Stimulated activated effector memory CD8-positive, alpha-beta T cell treated with anti-CD3 and anti-CD28 coated beads, Interleukin-12 subunit alpha, Interleukin-12 subunit beta, amount 100 ng/mL, for 72 hours (primary cell): ENCODE measurements at regions not wholly inside any gene's neighbourhood (a gene's known extent, or its start where the extent isn't known, plus 50 kb on each side); places are given as distances from the start of the nearest gene placed in this dataset.
"Not testable (repeated sequence)": the region's sequence is repeated elsewhere in the genome, so short reads cannot be mapped to it uniquely, and the experiment has no call there.

Experiments used
- ATAC-seq: fragments of 150-1000 bp; cut with Tn5 transposase; 2 replicates; pipeline ENCODE4 v1.10.0; 2021
- DNase-seq, 2 donors: peaks; one replicate each; pipeline ENCODE4 v3.0.0; 2021 to 2022; ENCODE audit warnings: low spot score in 2 of 2
- H3K27ac Mint-ChIP-seq: one replicate; pipeline ENCODE4 v1.8.0; 2022; ENCODE audit warnings: mild to moderate bottlenecking, mixed read lengths
- H3K36me3 Mint-ChIP-seq: one replicate; pipeline ENCODE4 v1.8.0; 2022; ENCODE audit warnings: mild to moderate bottlenecking, mixed read lengths
- H3K4me1 Mint-ChIP-seq: one replicate; pipeline ENCODE4 v1.8.0; 2022; ENCODE audit warnings: mixed read lengths
- H3K4me3 Mint-ChIP-seq: one replicate; pipeline ENCODE4 v1.8.0; 2022; ENCODE audit warnings: mild to moderate bottlenecking, mixed read lengths
- H3K9me3 Mint-ChIP-seq: one replicate; pipeline ENCODE4 v1.8.0; 2022; ENCODE audit warnings: mixed read lengths

GRCh38 chr3:177466622-177467021 lies 269.3 kb upstream of the TBL1XR1 start:
- not testable (repeated sequence) for H3K9me3 Mint-ChIP-seq, H3K4me3 Mint-ChIP-seq, H3K27ac Mint-ChIP-seq, DNase-seq, H3K36me3 Mint-ChIP-seq, ATAC-seq
- H3K4me1 Mint-ChIP-seq: peaks cover 22% of the 10 kb centered on the region

- H3K4me1 Mint-ChIP-seq: peaks cover 23% of the 10 kb centered on the region
- DNase-seq (no peak), ATAC-seq (no peak)
- H3K4me3 Mint-ChIP-seq: no peak overlapping the region
- H3K27ac Mint-ChIP-seq: no peak overlapping the region
- no peaks in the 10 kb centered on the region for H3K9me3 Mint-ChIP-seq
- H3K36me3 Mint-ChIP-seq: no peaks in the 10 kb centered on the region
These were observed 270.1 kb upstream of the TBL1XR1 start for GRCh38 chr3:177467247-177467985.

- Mint-ChIP-seq H3K9me3 (no peaks in the 10 kb centered on the region), H3K27ac (no peak overlapping the region), H3K4me3 (no peak overlapping the region), H3K4me1 (peaks cover 23% of the 10 kb centered on the region), H3K36me3 (no peaks in the 10 kb centered on the region)
- no peak for DNase-seq
- ATAC-seq: no peak
These were observed 271.0 kb upstream of the TBL1XR1 start for GRCh38 chr3:177468331-177468730.

GRCh38 chr3:177468816-177469215 lies 271.5 kb upstream of the TBL1XR1 start:
- H3K4me3 Mint-ChIP-seq: no peak overlapping the region
- peaks cover 20% of the 10 kb centered on the region for H3K4me1 Mint-ChIP-seq
- no peak for DNase-seq
- no peaks in the 10 kb centered on the region for H3K9me3 Mint-ChIP-seq
- H3K27ac Mint-ChIP-seq: no peak overlapping the region
- no peaks in the 10 kb centered on the region for H3K36me3 Mint-ChIP-seq
- no peak for ATAC-seq

- H3K4me1 Mint-ChIP-seq: peaks cover 16% of the 10 kb centered on the region
- no peak overlapping the region for H3K4me3 Mint-ChIP-seq
- H3K9me3 Mint-ChIP-seq: no peaks in the 10 kb centered on the region
- no peak for DNase-seq
- no peak overlapping the region for H3K27ac Mint-ChIP-seq
- no peaks in the 10 kb centered on the region for H3K36me3 Mint-ChIP-seq
- no peak for ATAC-seq
These were observed 271.9 kb upstream of the TBL1XR1 start for GRCh38 chr3:177469216-177469615.

- no peaks in the 10 kb centered on the region for H3K36me3 Mint-ChIP-seq
- H3K4me1 Mint-ChIP-seq: peaks cover 11% of the 10 kb centered on the region
- DNase-seq (no peak), ATAC-seq (no peak)
- no peak overlapping the region for H3K27ac Mint-ChIP-seq
- H3K4me3 Mint-ChIP-seq: no peak overlapping the region
- H3K9me3 Mint-ChIP-seq: no peaks in the 10 kb centered on the region
These were observed 273.1 kb upstream of the TBL1XR1 start for GRCh38 chr3:177470197-177470941.

GRCh38 chr3:177471733-177472480 lies 274.6 kb upstream of the TBL1XR1 start:
- Mint-ChIP-seq H3K9me3 (no peaks in the 10 kb centered on the region), H3K4me1 (peaks cover 5% of the 10 kb centered on the region), H3K36me3 (no peaks in the 10 kb centered on the region), H3K4me3 (no peak overlapping the region), H3K27ac (no peak overlapping the region)
- DNase-seq (no peak), ATAC-seq (no peak)

GRCh38 chr3:177473184-177473583 lies 275.9 kb upstream of the TBL1XR1 start:
- Mint-ChIP-seq H3K4me3 (no peak overlapping the region), H3K4me1 (peaks cover 5% of the 10 kb centered on the region), H3K9me3 (no peaks in the 10 kb centered on the region), H3K27ac (no peak overlapping the region), H3K36me3 (no peaks in the 10 kb centered on the region)
- no peak for ATAC-seq
- no peak for DNase-seq

- no peak overlapping the region for H3K27ac Mint-ChIP-seq
- H3K36me3 Mint-ChIP-seq: no peaks in the 10 kb centered on the region
- DNase-seq (no peak), ATAC-seq (no peak)
- no peak overlapping the region for H3K4me3 Mint-ChIP-seq
- H3K9me3 Mint-ChIP-seq: no peaks in the 10 kb centered on the region
- peaks cover 5% of the 10 kb centered on the region for H3K4me1 Mint-ChIP-seq
These were observed 276.6 kb upstream of the TBL1XR1 start for GRCh38 chr3:177473903-177474302.

- Mint-ChIP-seq H3K36me3 (no peaks in the 10 kb centered on the region), H3K4me1 (peaks cover 5% of the 10 kb centered on the region), H3K27ac (no peak overlapping the region), H3K9me3 (no peaks in the 10 kb centered on the region), H3K4me3 (no peak overlapping the region)
- DNase-seq (no peak), ATAC-seq (no peak)
These were observed 277.5 kb upstream of the TBL1XR1 start for GRCh38 chr3:177474652-177475355.

GRCh38 chr3:177475356-177475665 lies 278.0 kb upstream of the TBL1XR1 start:
- Mint-ChIP-seq H3K4me3 (no peak overlapping the region), H3K4me1 (peaks cover 5% of the 10 kb centered on the region), H3K27ac (no peak overlapping the region), H3K36me3 (no peaks in the 10 kb centered on the region), H3K9me3 (no peaks in the 10 kb centered on the region)
- ATAC-seq: no peak
- no peak for DNase-seq

GRCh38 chr3:177476495-177476894 lies 279.2 kb upstream of the TBL1XR1 start:
- Mint-ChIP-seq H3K4me3 (no peak overlapping the region), H3K27ac (no peak overlapping the region)

GRCh38 chr3:177476921-177477435 lies 279.7 kb upstream of the TBL1XR1 start:
- no peak overlapping the region for H3K27ac Mint-ChIP-seq
- H3K36me3 Mint-ChIP-seq: no peaks in the 10 kb centered on the region
- no peak for ATAC-seq
- H3K4me3 Mint-ChIP-seq: no peak overlapping the region
- H3K4me1 Mint-ChIP-seq: no peaks in the 10 kb centered on the region
- DNase-seq: no peak
- H3K9me3 Mint-ChIP-seq: no peaks in the 10 kb centered on the region

More at GRCh38 chr3:177476495-177476894, 279.2 kb upstream of the TBL1XR1 start:
- Mint-ChIP-seq H3K36me3 (no peaks in the 10 kb centered on the region), H3K4me1 (peaks cover 3% of the 10 kb centered on the region), H3K9me3 (no peaks in the 10 kb centered on the region)
- DNase-seq (no peak), ATAC-seq (no peak)

- Mint-ChIP-seq H3K36me3 (no peaks in the 10 kb centered on the region), H3K4me3 (no peak overlapping the region), H3K27ac (no peak overlapping the region), H3K9me3 (no peaks in the 10 kb centered on the region), H3K4me1 (no peaks in the 10 kb centered on the region)
- DNase-seq: no peak
- ATAC-seq: no peak
These were observed 281.0 kb upstream of the TBL1XR1 start for GRCh38 chr3:177478170-177478867.
